ENCODE measurements at regions not wholly inside any gene's neighbourhood (a gene's known extent, or its start where the extent isn't known, plus 50 kb on each side); places are given as distances from the start of the nearest gene placed in this dataset.

- no peak for TF ChIP-seq CTCF (IDR thresholded peaks at IDR 0.05)
- no peak for TF ChIP-seq POLR2A (IDR thresholded peaks at IDR 0.05)
These were observed 932.6 kb downstream of the GALC start for GRCh38 chr14:87060405-87060804.

Data from right lobe of liver (tissue), 4 donors.